ENCODE measurements at regions not wholly inside any gene's neighbourhood (a gene's known extent, or its start where the extent isn't known, plus 50 kb on each side); places are given as distances from the start of the nearest gene placed in this dataset.

DNA sequence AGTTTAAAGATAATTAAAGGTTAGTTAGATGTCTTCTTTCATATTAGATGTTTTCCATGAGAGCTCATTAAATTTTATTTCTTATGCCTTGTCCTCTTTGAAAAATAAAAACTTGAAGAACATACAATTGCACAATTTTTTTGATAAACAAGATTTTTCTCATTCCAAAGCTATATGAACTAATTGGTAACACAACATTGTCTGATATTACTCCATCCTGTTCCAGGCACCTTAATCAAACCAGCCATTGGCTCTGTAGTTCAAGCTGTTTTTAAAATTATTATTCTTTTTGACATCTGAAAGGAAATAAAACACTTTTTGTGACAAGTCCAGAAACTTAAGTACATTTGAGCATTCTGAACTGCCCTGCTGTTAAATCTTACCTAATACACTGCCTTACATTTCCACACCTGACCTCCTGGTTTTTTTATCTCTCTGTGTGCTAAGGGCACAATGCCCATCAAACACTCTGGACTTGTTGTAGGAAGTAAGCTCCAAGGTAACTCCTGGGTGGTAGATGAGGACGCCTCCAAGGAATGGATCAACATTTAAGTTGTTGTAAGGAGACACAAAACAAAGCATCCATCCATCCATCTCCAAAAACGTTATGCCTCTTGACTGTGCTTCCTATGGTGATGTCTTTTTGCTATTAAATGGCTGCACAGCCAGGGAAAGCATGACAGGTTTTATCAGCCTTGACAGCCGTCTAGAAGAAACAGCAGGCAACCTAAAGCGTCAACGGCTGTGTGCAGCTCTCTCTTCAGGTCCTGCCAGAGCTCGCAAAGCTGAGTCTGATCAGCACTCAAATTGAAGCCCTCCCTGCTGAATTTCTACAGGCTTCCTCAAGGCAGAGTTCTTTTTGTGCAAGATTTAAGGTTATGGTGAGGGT is 449.9 kb upstream of the FLRT2 start:
- no peak for TF ChIP-seq TAF1 (IDR thresholded peaks at IDR 0.05; ENCODE audit: borderline replicate concordance, insufficient read depth, low read length)
- TF ChIP-seq, protein P1, sequence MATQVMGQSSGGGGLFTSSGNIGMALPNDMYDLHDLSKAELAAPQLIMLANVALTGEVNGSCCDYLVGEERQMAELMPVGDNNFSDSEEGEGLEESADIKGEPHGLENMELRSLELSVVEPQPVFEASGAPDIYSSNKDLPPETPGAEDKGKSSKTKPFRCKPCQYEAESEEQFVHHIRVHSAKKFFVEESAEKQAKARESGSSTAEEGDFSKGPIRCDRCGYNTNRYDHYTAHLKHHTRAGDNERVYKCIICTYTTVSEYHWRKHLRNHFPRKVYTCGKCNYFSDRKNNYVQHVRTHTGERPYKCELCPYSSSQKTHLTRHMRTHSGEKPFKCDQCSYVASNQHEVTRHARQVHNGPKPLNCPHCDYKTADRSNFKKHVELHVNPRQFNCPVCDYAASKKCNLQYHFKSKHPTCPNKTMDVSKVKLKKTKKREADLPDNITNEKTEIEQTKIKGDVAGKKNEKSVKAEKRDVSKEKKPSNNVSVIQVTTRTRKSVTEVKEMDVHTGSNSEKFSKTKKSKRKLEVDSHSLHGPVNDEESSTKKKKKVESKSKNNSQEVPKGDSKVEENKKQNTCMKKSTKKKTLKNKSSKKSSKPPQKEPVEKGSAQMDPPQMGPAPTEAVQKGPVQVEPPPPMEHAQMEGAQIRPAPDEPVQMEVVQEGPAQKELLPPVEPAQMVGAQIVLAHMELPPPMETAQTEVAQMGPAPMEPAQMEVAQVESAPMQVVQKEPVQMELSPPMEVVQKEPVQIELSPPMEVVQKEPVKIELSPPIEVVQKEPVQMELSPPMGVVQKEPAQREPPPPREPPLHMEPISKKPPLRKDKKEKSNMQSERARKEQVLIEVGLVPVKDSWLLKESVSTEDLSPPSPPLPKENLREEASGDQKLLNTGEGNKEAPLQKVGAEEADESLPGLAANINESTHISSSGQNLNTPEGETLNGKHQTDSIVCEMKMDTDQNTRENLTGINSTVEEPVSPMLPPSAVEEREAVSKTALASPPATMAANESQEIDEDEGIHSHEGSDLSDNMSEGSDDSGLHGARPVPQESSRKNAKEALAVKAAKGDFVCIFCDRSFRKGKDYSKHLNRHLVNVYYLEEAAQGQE (IDR thresholded peaks at IDR 0.05; ENCODE audit: insufficient read depth in 1 of 2, low read depth in 2 of 2, low read length in 2 of 2) = no peak
- TF ChIP-seq POLR2AphosphoS5 (IDR thresholded peaks at IDR 0.05; ENCODE audit: low read depth, low read length) = no peak
- no peak for TF ChIP-seq FOXP2 (optimal IDR thresholded peaks at IDR 0.05; ENCODE audit: borderline replicate concordance, extremely low read depth, extremely low read length, insufficient read depth)
- TF ChIP-seq SIN3A (IDR thresholded peaks at IDR 0.05; ENCODE audit: borderline replicate concordance, insufficient read depth, low read length) = no peak
